ENCODE measurements at regions not wholly inside any gene's neighbourhood (a gene's known extent, or its start where the extent isn't known, plus 50 kb on each side); places are given as distances from the start of the nearest gene placed in this dataset.

- TF ChIP-seq EZH2 (IDR thresholded peaks at IDR 0.05; ENCODE audit: insufficient read depth, poor library complexity, severe bottlenecking) (no peak), EZH2phosphoT487 (IDR thresholded peaks at IDR 0.05; ENCODE audit: insufficient read depth, low read depth) (no peak)
Observed at GRCh38 chr6:44642870-44643522, 255.5 kb downstream of the CDC5L start.

All from GM23248 (cell line).